Spleen (tissue), 7 donors: ENCODE measurements at regions not wholly inside any gene's neighbourhood (a gene's known extent, or its start where the extent isn't known, plus 50 kb on each side); places are given as distances from the start of the nearest gene placed in this dataset.

Source experiments
- CTCF ChIP-seq, 11 experiments: fragments of 200-600 bp in 7 of 11; fragments of 450-650 bp in 4 of 11; sonication (generic) in 4 of 11; IDR thresholded peaks in 8 of 11; conservative IDR thresholded peaks in 3 of 11; 1 replicate in 7 of 11; 2 replicates in 4 of 11; pipeline versions ENCODE4 v1.4.0 to v1.8.0; 2016 to 2021; ENCODE audit warnings: antibody characterized with exemption in 11 of 11, inconsistent platforms in 4 of 11, mild to moderate bottlenecking in 1 of 11
- POLR2A ChIP-seq, 3 donors: fragments of 450-650 bp; IDR thresholded peaks; one replicate each; pipeline ENCODE4 v1.5.1; 2017; ENCODE audit warnings: antibody characterized with exemption in 3 of 3, mild to moderate bottlenecking in 1 of 3
- POLR2AphosphoS5 ChIP-seq, 3 donors: sonication (generic); formaldehyde crosslinking; IDR thresholded peaks; one replicate each; pipeline ENCODE4 v1.5.1; 2017; ENCODE audit warnings: antibody characterized with exemption in 3 of 3
- donor health status: DM: no; HTN: no; CAD: no; lungs with moderate emphysema.
- donor health status: DM: no; HTN: no; CAD: no.
- donor health status: DM: no; HTN: no; CAD: no.

GRCh38 chr12:111230649-111231048 lies 138.2 kb downstream of the PHETA1 start:
- TF ChIP-seq CTCF (IDR thresholded peaks at IDR 0.05 in 8 of 11, conservative IDR thresholded peaks at IDR 0.05 in 3 of 11) (no peak), POLR2A (IDR thresholded peaks at IDR 0.05) (no peak), POLR2AphosphoS5 (IDR thresholded peaks at IDR 0.05) (no peak)
